Activated T-cell treated with anti-CD3 and anti-CD28 coated beads, Interleukin-2, amount 50 U/mL, for 48 hours (primary cell): ENCODE measurements at regions not wholly inside any gene's neighbourhood (a gene's known extent, or its start where the extent isn't known, plus 50 kb on each side); places are given as distances from the start of the nearest gene placed in this dataset.
"Not testable (repeated sequence)": the region's sequence is repeated elsewhere in the genome, so short reads cannot be mapped to it uniquely, and the experiment has no call there.

Experiments
- DNase-seq, 2 experiments: peaks; one replicate each; pipeline ENCODE4 v3.0.0-alpha.2; 2020

DNA sequence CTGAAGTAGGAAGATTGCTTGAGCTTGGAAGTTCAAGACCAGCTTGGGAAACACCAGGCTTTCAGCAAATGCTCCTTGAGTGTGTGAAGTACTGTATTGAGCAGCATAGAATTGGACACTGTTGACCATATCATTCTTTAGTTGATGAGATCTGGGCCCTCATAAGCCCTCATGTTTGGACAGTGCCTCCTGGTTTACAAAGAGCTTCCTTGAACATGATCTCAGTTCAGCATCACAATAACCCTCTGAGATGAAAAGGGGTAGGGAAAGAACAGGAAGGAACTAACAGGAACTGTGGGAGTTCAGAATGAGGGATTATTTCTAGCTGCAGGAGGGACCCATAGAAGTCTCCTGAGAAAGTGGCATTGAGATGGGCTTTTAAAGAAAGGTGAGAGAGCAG is 153.2 kb downstream of the C12orf75 start:
- no peak for DNase-seq

DNA sequence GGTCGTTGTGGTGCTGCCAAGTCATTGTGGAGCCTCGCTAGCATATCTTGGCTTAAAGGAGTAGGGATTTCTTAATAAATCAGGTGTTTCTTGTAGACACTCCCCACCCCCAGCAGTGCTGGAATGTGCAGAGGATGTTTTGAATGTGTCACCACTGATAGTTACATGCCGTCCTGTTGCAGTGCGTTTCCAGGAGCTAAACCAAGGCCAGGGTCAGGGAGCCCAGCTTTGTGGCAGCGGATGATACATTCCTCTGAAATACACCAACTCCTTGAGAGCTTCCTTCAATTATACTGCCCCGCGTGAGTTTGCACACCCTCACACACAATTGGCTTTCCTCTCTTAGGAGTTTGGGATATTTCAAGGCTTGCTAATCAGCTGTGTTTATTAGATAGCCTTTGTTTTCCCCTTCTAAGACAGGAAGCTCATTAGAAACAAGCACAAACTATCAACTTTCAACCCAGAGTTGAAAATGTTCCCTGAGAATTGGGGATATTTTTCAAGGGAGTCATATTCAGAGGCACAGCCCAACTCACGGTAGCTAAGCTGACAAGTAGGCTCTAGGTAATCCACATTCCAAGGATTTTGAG is 154.9 kb downstream of the C12orf75 start:
- no peak for DNase-seq

DNA sequence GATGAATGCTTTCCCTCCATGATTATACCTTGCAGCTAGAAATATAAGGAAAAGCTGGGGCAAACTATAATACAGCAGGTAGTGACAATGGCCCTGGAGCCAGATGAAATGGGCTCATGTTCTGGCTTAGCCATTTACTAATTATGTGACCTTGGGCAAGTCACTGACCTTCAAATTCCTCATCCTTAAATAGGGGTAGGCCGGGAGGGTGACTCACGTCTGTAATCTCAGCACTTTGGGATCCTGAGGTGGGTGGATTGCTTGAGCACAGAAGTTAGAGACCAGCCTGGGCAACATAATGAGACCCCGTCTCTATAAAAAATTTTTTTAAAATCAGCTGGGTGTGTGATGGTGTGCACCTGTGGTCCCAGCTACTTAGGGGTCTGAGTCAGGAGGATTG is 155.4 kb downstream of the C12orf75 start:
- no peak for DNase-seq

DNA sequence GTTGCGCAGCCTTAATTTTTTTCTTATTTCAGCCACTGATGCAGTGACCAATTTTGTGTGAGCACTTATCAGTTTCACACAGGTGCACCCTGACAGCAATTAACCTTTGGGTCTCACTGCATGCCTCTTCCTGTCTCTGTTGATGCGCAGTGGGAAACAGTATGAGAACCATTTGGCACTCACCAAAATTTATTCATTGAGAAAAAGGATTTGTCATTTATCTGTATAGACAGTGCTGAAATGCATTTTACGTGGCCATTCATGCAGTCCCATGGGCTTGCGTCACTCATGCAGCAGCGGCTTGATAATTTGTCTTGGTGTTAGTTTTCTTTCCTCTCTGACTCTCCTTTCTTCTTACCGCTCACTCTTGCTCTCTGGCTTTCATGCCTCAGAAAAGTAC is 157.5 kb downstream of the C12orf75 start:
- DNase-seq = no peak

DNA sequence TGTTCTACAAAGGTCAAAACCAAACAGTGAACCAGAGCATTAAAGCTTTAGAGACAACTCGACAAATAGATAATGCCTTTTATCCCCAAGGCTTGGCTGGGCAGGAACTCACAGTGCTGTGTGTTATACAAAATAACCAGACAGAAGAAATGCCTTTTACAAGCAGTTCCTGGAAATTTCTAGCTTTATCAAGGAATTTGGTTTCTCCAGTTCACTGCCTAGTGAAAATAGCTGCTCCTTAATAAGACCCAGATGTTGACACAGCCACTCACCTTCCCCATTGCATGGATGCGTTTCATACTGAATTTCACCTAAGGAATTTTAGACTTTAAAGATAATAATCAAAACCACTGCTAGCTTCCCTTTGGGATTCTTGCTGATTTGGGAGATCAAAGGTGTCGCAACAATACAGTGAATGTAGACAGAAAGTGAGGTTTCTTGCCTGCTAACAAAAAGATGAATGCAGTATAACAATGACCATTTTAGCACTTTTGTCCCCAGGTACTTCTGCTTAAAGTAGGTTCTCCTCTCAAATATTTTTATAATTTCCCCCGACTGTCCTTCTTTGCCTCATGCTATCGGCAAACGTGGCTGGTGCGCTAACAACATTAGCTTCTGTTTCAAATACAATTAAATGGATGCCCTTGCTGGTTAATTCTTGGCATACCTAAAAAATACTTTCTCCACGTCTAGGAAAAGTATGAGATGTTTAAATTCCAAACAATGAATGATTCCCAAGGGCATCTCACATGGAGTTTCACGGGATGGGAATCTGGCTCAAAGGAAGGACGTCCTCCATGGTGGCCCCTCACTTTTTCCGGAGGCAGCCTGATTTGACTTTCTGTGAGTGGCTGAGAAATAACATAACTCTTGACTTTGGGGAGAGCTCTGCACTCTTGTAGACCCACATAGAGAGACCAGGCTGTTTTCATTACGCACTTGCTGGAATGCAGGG is 162.4 kb downstream of the C12orf75 start:
- no peak for DNase-seq

DNA sequence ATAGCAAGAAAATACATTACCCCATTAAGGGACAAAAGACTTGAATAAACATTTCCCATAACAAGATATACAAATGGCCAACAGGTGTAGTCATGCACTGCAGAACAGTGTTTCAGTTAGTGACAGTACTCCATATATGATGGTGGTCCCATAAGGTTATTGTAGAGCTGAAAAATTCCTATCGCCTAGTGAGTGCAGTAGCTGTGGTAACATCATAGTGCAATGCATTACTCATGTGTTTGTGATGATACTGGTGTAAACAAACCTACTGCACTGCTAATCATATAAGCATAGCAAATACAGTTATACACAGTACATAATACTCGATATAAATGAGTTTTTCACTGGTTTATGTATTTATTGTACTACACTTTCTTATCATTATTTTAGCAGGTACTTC is 168.7 kb downstream of the C12orf75 start:
- DNase-seq = no peak

DNA sequence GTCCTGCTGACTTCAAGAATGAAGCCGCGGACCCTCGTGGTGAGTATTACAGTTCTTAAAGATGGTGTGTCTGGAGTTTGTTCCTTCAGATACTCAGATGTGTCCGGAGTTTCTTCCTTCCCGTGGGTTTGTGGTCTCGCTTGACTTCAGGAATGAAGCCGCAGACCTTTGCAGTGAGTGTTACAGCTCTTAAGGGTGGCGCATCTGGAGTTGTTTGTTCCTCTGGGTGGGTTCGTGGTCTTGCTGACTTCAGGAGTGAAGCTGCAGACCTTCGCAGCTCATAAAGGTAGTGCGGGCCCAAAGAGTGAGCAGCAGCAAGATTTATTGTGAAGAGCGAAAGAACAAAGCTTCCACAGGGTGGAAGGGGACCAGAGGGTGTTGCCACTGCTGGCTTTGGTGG is 170.2 kb downstream of the C12orf75 start:
- not testable (repeated sequence) for DNase-seq

DNA sequence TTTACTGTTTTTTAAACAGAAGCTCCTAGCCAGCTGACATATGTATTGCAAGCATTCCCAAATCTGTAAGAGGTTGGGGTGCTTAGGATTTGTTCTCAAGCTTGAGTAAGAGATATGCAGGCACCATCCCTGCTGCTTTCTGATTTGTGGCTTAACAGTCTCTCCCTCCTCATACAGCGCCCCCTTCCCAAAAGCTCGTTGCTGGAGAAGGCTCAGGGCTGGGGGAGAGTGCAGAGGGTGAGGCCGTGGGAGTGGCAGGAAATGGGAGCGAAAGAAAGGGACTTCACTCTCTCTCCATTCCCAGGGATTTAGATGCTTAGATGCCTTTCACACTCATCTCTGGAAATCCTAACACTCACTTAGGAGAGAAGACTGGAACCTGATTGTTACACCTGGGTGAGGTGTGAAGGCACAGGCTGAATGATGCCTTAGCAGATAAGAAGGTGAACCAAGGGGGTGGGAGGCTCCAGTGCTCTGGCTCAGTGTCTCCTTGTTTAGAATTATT is 172.0 kb downstream of the C12orf75 start:
- DNase-seq = no peak

DNA sequence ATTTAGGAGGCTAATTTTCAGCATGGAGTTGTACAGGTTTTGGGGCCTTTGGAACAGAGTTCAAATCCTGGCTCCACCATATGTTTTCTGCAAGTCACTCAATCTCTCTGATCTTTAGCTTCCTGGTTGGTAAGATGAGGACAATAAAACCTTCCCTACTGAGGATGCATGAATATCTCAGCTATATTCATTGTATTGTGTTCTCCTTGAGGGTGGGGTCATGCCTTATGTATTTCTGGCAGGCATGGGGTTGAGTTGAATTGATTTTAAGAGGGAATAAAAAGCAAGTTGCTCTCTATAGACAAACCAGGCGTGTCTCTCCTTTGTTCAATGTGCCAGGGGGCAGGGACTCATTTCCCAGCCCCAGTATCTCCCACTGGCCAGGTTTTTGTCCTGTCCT is 173.1 kb downstream of the C12orf75 start:
- DNase-seq = no peak

DNA sequence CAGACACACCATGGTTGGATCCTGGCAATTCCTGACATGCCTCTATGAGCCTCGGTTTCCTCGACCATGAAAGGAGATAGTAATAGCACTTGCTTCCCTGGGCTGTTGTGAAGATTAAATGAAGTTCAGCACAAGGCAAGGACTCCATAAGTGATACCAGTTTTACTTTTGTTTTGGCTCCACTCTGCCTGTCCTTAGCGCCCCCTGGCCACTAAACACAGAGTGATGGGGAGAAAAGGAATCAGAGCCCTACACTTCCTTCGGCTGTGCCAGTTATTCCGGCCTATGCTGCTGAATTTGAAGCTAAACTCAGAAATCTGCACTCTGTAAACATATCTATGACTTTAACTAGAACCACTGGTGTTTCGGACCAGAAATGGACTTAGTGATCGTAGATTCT is 173.8 kb downstream of the C12orf75 start:
- no peak for DNase-seq

DNA sequence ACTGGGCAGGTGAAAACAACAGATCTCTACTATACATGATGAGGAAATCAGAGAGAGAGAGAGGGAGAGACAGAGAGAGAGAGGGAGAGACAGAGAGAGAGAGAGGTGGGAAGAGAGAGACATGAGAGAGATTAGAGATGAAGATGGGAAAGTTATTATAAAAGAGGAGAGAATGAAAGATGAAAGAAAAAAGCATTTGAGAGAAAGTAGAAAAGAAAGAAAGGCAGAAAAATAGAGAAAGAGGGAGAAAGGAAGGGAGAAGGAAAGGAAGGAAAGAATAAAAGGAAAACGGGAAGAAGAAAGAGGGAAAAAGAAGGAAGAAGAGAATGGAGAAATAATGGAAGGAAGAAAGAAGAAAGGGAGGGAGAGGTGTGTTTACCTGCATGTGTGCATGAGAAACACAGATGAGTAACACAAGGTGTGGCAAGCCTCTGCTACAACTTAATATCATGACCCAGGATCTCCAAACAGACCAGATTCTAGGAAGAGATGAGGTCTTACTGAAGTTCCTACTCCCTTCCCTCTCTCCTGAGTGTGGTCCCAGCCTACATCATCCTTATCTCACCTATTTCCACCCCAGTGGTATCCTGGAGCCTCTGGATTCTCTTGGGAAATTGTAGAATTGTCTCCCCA is 176.3 kb downstream of the C12orf75 start:
- no peak for DNase-seq

DNA sequence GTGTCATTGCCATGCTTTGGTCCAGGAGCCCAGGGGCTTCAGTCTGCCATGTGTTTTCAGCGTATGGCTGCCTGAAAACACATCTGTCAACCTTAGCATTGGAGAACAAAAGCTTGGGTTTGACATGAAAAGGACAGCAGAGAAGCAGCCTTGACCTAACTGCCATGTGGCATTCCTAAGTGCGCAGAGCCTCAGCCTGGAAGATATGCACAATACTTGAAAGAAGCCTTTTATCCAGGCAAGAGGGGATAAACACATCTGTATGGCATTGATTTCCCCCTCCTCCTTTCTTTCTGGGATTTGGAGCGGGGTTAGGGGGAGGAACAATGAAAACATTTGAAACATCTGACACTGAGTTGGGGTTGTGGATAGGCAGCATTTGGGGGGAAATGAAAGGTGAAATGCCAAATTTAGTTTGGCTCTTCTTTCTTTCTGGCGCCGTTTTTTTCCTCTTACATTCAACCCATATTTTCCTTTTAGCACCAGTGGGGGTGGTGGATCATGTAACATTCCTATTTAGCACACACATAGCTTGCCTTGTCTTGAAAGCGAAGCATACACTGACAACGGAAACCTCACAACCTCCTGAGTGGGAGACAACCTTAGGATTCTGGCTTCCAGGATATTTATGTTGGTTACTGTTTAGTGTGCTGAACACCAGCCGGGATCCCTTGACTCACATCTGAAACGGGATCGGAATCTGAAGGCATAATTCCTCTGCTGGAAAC is 177.0 kb downstream of the C12orf75 start:
- DNase-seq = no peak

DNA sequence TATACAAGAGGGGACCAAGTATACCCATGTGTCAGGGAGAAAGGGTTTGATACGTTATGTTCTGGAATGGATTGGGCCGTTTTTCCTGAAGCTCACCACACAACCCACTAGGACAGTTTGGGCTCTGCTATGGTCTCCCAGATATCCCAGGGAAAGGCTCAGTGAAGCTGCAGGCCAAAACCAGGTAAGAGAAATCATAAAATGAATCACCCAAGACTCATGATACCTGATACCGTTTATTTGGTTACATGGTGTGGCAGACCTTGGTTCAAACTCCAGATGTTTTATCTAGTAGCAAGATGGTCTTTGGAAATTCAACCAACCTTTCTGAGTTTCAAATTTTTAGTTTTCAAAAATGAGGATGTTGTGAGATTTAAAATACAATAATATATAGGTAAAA is 177.6 kb downstream of the C12orf75 start:
- no peak for DNase-seq

DNA sequence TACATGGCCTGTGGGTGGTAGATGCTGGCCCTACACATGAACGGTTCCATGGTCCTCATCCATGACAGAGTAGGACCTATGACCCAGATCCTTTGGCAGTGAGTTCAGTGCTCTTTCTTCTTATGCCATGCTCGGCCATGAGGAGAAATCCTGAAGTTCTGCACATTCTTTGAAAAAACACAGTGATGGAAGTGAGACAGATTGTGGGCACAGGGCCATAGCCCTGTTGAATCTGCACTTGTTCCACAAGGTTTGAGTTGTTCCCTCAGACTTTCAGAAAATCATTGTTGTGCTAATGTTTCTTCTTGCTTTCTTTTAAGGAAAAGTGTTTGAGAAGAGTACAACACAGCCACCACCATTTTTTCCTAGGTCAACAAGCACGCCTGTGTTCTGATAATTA is 180.0 kb downstream of the C12orf75 start:
- no peak for DNase-seq

DNA sequence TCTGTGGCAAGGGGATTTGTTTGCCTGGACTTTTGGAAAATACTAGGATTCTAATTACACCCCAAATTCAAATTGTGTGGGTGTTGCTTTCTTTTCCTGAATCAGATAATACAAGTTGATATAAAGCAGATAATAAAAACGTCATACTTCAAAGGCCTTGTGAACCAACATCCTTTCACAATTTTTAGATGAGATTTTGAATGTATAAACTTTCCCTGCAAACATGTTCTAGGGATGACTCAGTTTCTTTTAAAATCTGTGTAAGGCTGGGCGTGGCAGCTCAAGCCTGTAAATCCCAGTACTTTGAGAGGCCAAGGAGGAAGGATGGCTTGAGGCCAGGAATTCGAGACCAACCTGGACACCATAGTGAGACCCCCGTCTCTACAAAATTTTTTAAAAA is 182.4 kb downstream of the C12orf75 start:
- DNase-seq = not testable (repeated sequence)

DNA sequence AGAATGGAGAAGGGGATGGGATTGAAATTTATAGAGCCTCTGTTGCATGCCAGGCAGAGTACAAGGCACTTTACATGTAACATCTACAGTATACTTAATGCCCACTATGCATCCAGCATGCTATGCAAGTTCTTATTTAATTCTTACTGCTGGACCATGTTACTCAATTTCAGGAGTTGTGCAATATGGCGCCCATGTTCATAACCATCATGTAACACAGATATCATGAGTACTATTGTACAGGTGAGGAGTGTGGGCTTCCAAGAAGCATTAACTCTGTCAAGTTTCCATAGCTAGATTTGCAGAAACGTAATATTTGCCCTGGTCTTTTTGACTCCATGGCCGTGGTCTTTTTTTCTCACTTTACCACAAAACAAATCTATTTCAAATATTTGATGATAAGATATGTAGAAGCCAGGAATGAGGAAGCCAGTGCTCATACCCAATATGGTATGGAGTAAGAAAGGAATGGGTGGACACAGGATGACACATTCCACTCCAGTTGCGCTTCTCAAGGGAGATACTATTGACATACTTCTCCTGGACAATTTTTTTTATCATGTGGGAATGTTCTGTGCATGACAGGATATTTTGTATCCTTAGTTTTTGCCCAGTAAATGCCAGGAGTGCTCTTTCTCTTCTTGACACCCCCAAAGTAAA is 191.8 kb downstream of the C12orf75 start:
- no peak for DNase-seq

DNA sequence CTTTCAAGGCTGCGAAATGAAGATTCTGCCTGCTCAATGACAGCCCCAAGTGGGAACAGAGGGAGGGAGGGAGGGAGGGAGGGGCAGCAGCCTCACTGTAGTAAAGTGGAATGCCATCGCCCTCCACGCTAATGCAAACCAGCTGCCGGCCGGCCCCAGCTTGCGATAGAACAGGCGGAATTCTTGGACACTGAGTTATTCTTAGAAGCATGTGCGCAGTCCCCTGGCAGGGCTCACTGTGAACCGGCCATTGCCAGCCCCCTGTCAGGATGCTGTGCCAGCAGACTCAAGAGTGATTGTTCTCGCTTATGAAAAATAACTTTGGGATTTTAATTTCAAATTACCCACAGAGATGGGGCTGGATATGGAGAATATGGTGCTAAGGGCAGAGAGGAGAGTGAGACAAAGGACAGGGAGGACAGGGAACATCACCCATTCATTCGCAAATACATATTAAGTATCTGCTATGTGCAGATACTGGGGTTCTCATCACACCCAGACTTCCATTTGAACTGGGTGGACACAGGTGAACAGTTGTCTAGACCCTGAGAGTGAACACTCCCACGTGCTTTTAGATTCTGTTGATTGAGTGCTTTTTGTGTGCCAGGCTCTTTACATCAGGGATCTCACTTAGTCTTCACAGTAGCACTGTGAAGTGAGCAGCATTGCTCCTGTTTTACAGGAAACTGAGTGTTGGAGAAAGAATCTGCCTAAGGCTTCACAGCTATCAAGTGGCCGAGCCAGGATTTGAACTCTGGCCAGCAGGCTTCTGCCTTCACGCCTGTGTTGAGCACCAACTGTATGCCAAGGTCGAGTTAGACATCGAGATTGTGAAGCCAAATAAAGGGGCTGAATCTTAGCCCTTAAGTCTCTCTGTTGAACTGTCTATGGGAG is 192.9 kb downstream of the C12orf75 start:
- no peak for DNase-seq

DNA sequence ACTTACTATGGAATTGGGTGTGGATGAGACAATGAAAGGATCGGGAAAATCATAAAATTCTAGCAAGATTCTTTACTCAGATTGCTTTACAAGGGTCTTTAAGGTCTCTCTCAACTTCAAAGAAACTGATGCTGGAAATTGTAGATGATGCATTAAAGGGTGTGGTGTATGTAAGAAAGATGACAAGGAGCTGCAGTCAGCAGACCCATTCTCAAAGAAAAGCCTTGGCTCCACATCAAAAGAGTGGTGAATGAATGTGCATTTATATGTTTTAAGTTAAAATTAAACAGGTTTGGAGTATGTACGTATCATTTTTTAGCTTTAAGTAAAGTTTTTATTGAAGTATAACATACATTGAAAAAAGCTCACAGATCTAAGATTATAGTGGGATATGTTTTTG is 194.5 kb downstream of the C12orf75 start:
- no peak for DNase-seq

DNA sequence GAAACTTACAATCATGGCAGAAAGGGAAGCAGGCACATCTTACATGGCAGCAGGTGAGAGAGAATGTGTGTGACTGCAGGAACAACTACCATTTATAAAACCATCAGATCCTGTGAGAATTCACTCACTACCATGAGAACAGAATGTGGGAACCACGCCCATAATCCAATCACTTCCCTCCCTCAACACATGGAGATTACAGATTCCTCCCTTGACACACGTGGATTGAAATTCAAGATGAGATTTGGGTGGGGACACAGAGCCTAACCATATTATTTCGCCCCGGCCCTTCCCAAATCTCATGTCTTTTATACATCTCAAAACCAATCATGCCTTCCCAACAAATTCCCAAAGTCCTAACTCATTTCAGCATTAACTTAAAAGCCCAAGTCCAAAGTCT is 203.6 kb downstream of the C12orf75 start:
- DNase-seq = no peak

DNA sequence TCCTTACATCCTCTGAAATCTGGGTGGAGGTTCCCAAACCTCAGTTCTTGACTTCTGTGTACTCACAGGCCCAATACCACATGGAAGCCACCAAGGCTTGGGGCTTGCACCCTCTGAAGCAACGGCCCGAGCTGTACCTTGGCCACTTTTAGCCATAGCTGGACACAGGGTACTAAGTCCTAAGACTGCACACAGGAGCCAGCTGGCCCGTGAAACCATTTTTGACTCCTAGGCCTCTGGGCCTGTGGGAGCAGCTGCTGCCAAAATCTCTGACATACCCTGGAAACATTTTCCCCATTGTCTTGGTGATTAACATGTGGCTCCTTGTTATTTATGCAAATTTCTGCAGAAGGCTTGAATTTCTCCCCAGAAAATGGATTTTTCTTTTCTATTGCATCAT is 204.5 kb downstream of the C12orf75 start:
- DNase-seq = not testable (repeated sequence)

DNA sequence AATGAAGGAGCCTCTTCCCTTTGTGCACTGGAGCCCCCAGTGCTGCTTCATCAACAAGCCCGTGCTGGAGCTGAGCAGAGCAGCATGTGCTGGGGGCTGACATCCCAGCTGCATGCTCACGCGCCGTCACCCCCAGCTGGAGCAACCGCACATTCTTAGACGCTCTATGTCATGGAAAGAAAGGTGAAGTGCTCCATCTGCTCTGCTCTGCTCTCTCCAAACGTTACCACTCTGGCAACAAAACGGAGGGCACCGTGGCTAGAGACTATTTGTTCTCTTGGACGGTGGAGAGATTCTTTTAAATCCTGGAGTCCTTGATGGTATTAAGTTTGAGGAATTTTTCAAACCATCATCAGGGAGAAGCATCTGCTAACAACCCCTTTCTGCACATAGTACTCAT is 208.4 kb downstream of the C12orf75 start:
- no peak for DNase-seq

DNA sequence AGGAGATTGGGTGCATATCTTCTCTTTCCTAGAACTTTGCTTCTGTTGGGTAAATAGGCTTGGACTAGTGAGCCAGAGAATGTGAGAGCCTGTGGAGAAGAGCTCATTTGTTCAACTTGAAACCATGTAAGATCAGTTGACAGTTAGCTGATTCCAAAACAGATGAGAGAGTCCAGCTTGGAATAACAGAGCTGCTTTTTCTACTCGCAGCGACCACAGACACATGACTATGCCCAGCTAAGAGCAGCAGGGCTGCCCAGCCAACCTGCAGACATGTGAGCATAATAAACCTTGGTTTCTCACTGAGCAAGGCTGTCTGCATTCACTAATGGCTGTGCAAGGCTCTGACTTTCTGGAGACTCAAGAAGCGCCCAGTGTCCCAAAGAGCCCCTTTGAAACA is 209.2 kb downstream of the C12orf75 start:
- DNase-seq = no peak
